HG03135 (cell line): ENCODE measurements at regions not wholly inside any gene's neighbourhood (a gene's known extent, or its start where the extent isn't known, plus 50 kb on each side); places are given as distances from the start of the nearest gene placed in this dataset.

ENCODE experiments used
- ATAC-seq: cut with Tn5 transposase; IDR thresholded peaks from one replicate; pipeline ENCODE4 v1.9.1; 2021; ENCODE audit warnings: mild to moderate bottlenecking, moderate library complexity; ENCODE audit not compliant: unreplicated experiment

GRCh38 chr12:115763376-115763775, 514.1 kb downstream of the MED13L start:
- ATAC-seq, result no peak

GRCh38 chr12:115762936-115763335, 514.6 kb downstream of the MED13L start:
- no peak for ATAC-seq

GRCh38 chr12:115761784-115762183, 515.7 kb downstream of the MED13L start:
- ATAC-seq, result no peak

GRCh38 chr12:115760231-115760630, 517.3 kb downstream of the MED13L start:
- no peak for ATAC-seq

GRCh38 chr12:115758877-115759620, 518.4 kb downstream of the MED13L start:
- ATAC-seq, result no peak

- ATAC-seq, result no peak
These were observed 519.3 kb downstream of the MED13L start for GRCh38 chr12:115758183-115758582.

- no peak for ATAC-seq
These were observed 520.7 kb downstream of the MED13L start for GRCh38 chr12:115756804-115757203.

GRCh38 chr12:115756271-115756670, 521.2 kb downstream of the MED13L start:
- no peak for ATAC-seq

GRCh38 chr12:115755725-115756085, 521.8 kb downstream of the MED13L start:
- ATAC-seq, result no peak

GRCh38 chr12:115755061-115755724, 522.3 kb downstream of the MED13L start:
- ATAC-seq, result no peak

GRCh38 chr12:115752913-115753726, 524.4 kb downstream of the MED13L start:
- ATAC-seq, result no peak

- no peak for ATAC-seq
These were observed 525.3 kb downstream of the MED13L start for GRCh38 chr12:115752156-115752555.

- ATAC-seq, result no peak
These were observed 527.2 kb downstream of the MED13L start for GRCh38 chr12:115750340-115750739.

- ATAC-seq, result no peak
These were observed 528.2 kb downstream of the MED13L start for GRCh38 chr12:115749071-115749841.

- ATAC-seq, result no peak
These were observed 536.8 kb downstream of the MED13L start for GRCh38 chr12:115740586-115741155.

- ATAC-seq, result no peak
These were observed 539.6 kb downstream of the MED13L start for GRCh38 chr12:115737895-115738294.

GRCh38 chr12:115736360-115736759, 541.1 kb downstream of the MED13L start:
- no peak for ATAC-seq

GRCh38 chr12:115730975-115731541, 546.4 kb downstream of the MED13L start:
- ATAC-seq, result no peak

GRCh38 chr12:115726691-115727090, 550.8 kb downstream of the MED13L start:
- ATAC-seq, result no peak

- no peak for ATAC-seq
These were observed 555.3 kb downstream of the MED13L start for GRCh38 chr12:115722181-115722580.
